Activated CD8-positive, alpha-beta T cell treated with anti-CD3 and anti-CD28 coated beads for 36 hours (primary cell): ENCODE measurements at regions not wholly inside any gene's neighbourhood (a gene's known extent, or its start where the extent isn't known, plus 50 kb on each side); places are given as distances from the start of the nearest gene placed in this dataset.
"Not testable (repeated sequence)": the region's sequence is repeated elsewhere in the genome, so short reads cannot be mapped to it uniquely, and the experiment has no call there.

Experiments used
- ATAC-seq: fragments of 200-7000 bp; cut with Tn5 transposase; one replicate; pipeline ENCODE4 v1.10.0; 2021; ENCODE audit warnings: mild to moderate bottlenecking, moderate library complexity
- CTCF ChIA-PET: fragments of 350-600 bp; sonication (Branson Sonifier 250); formaldehyde crosslinking; loops from one replicate; lab custom pipeline; 2021; ENCODE audit warnings: antibody characterized with exemption; lab: Charles Lee
- POLR2A ChIA-PET: fragments of 350-600 bp; sonication (Branson Sonifier 250); formaldehyde crosslinking; loops from one replicate; lab custom pipeline; 2021; ENCODE audit warnings: antibody characterized with exemption; lab: Charles Lee
- DNase-seq: peaks from one replicate; pipeline ENCODE4 v3.0.0-alpha.2; 2020
- H3K27ac Mint-ChIP-seq: one replicate; pipeline ENCODE4 v1.8.0; 2021; ENCODE audit warnings: mild to moderate bottlenecking, mixed read lengths
- H3K27me3 Mint-ChIP-seq: one replicate; pipeline ENCODE4 v1.8.0; 2021; ENCODE audit warnings: mixed read lengths
- H3K36me3 Mint-ChIP-seq: one replicate; pipeline ENCODE4 v1.8.0; 2021; ENCODE audit warnings: low read depth, mixed read lengths
- H3K4me1 Mint-ChIP-seq: one replicate; pipeline ENCODE4 v1.8.0; 2021; ENCODE audit warnings: low read depth, mixed read lengths
- H3K4me3 Mint-ChIP-seq: one replicate; pipeline ENCODE4 v1.8.0; 2021; ENCODE audit warnings: mild to moderate bottlenecking, moderate library complexity, mixed read lengths
- H3K9me3 Mint-ChIP-seq: one replicate; pipeline ENCODE4 v1.8.0; 2021; ENCODE audit warnings: mixed read lengths
- intact Hi-C: fragments of 100-400 bp; cut with micrococcal nuclease; formaldehyde crosslinking; loops from one replicate; pipeline ENCODE4 v1.10.0; 2022
- TF ChIP-seq, protein P1 (sequence below): fragments of 200-600 bp; IDR thresholded peaks from one replicate; pipeline ENCODE4 v1.8.0; 2022; ENCODE audit warnings: antibody characterized with exemption, mild to moderate bottlenecking

GRCh38 chr7:9919-10318 lies 182.5 kb upstream of the FAM20C start:
- H3K4me3 Mint-ChIP-seq, H3K9me3 Mint-ChIP-seq, ATAC-seq, CTCF ChIA-PET, H3K27ac Mint-ChIP-seq, DNase-seq, H3K36me3 Mint-ChIP-seq, intact Hi-C loops, H3K4me1 Mint-ChIP-seq, H3K27me3 Mint-ChIP-seq, POLR2A ChIA-PET: not testable (repeated sequence)

DNA sequence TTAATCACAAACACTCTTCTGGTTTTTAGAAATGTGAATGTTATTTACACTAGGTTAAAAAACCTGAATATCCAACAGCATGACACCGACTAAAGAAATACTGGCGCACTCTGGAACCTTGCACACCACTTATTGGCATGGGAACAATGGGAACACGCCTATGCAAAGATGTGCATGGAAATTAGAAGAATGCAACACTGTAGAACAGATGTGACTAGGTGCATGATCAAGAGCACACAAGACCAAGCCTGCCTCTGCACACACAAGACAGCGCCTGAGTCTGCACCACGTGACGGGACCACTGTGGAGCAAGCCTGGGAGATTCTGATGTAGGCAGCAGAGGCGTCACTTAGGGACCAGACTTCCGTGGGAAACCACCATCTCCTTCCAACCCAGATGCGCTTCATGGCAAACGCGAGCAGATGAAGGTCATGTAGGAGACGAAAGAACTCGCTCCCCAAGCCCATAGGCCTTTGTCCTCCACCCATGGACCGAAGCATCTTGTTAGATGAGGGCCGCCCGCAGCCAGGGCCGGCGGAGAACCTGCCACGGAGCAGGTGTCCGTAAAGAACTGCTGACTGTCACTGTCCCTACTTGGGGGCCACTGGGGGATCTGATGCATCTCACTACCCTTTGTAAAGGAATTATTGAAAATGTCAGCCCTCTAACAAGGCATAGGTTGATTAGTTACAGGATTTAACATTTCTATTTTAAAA lies 159.6 kb upstream of the FAM20C start:
- H3K36me3 Mint-ChIP-seq, H3K4me1 Mint-ChIP-seq, H3K9me3 Mint-ChIP-seq, CTCF ChIA-PET, H3K4me3 Mint-ChIP-seq, H3K27ac Mint-ChIP-seq, intact Hi-C loops, DNase-seq, POLR2A ChIA-PET, ATAC-seq, H3K27me3 Mint-ChIP-seq: not testable (repeated sequence)

- H3K4me1 Mint-ChIP-seq, intact Hi-C loops, H3K27ac Mint-ChIP-seq, H3K9me3 Mint-ChIP-seq, H3K36me3 Mint-ChIP-seq, ATAC-seq, CTCF ChIA-PET, DNase-seq, H3K4me3 Mint-ChIP-seq, POLR2A ChIA-PET, H3K27me3 Mint-ChIP-seq: not testable (repeated sequence)
Measured at GRCh38 chr7:35121-35541, 157.2 kb upstream of the FAM20C start.

GRCh38 chr7:36539-36938 lies 155.8 kb upstream of the FAM20C start:
- H3K27me3 Mint-ChIP-seq, H3K9me3 Mint-ChIP-seq, intact Hi-C loops, H3K27ac Mint-ChIP-seq, ATAC-seq, POLR2A ChIA-PET, CTCF ChIA-PET, H3K4me1 Mint-ChIP-seq, H3K4me3 Mint-ChIP-seq, H3K36me3 Mint-ChIP-seq, DNase-seq: not testable (repeated sequence)

DNA sequence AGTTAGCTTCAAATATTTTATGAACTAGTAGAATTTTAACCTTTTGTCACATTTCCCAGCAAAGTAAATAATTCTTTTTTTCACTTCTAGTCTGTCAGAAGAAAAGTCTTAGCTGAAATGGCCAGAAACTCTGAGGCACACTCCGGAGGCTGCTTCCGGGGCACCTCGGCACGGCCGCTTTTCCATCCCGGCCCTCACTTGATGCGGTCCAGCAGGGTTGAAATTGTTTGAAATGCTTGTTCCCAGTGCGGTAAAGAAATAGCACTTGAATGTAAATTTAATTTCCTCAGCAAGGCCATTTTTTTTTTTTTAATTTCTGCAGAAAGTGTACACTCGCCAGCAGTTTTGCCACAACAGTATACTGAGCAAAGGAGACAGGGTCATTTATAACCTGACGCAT lies 154.7 kb upstream of the FAM20C start:
- CTCF ChIA-PET, DNase-seq, H3K27ac Mint-ChIP-seq, H3K4me3 Mint-ChIP-seq, intact Hi-C loops, H3K4me1 Mint-ChIP-seq, H3K9me3 Mint-ChIP-seq, ATAC-seq, POLR2A ChIA-PET, H3K36me3 Mint-ChIP-seq, H3K27me3 Mint-ChIP-seq: not testable (repeated sequence)

GRCh38 chr7:38444-38843 lies 153.9 kb upstream of the FAM20C start:
- intact Hi-C loops, H3K4me3 Mint-ChIP-seq, H3K9me3 Mint-ChIP-seq, H3K36me3 Mint-ChIP-seq, CTCF ChIA-PET, ATAC-seq, H3K27ac Mint-ChIP-seq, DNase-seq, POLR2A ChIA-PET, H3K4me1 Mint-ChIP-seq: not testable (repeated sequence)
- H3K27me3 Mint-ChIP-seq, result peaks cover 14% of the 10 kb centered on the region

GRCh38 chr7:39984-40740 lies 152.2 kb upstream of the FAM20C start:
- H3K9me3 Mint-ChIP-seq, H3K27ac Mint-ChIP-seq, H3K36me3 Mint-ChIP-seq, intact Hi-C loops, H3K4me3 Mint-ChIP-seq, POLR2A ChIA-PET, DNase-seq, CTCF ChIA-PET, H3K4me1 Mint-ChIP-seq, ATAC-seq: not testable (repeated sequence)
- peaks cover 18% of the 10 kb centered on the region for H3K27me3 Mint-ChIP-seq

- POLR2A ChIA-PET, result no interaction called here
Measured at GRCh38 chr7:40799-41750, 151.3 kb upstream of the FAM20C start.

More at GRCh38 chr7:40799-41750, 151.3 kb upstream of the FAM20C start:
- ATAC-seq (no peak), DNase-seq (no peak)
- peaks cover 21% of the 10 kb centered on the region for H3K27me3 Mint-ChIP-seq
- no peak overlapping the region for H3K4me3 Mint-ChIP-seq
- CTCF ChIA-PET, result no interaction called here
- H3K36me3 Mint-ChIP-seq, result no peaks in the 10 kb centered on the region
- no peak overlapping the region for H3K27ac Mint-ChIP-seq
- intact Hi-C loops, result no loop called here
- TF ChIP-seq, protein P1, sequence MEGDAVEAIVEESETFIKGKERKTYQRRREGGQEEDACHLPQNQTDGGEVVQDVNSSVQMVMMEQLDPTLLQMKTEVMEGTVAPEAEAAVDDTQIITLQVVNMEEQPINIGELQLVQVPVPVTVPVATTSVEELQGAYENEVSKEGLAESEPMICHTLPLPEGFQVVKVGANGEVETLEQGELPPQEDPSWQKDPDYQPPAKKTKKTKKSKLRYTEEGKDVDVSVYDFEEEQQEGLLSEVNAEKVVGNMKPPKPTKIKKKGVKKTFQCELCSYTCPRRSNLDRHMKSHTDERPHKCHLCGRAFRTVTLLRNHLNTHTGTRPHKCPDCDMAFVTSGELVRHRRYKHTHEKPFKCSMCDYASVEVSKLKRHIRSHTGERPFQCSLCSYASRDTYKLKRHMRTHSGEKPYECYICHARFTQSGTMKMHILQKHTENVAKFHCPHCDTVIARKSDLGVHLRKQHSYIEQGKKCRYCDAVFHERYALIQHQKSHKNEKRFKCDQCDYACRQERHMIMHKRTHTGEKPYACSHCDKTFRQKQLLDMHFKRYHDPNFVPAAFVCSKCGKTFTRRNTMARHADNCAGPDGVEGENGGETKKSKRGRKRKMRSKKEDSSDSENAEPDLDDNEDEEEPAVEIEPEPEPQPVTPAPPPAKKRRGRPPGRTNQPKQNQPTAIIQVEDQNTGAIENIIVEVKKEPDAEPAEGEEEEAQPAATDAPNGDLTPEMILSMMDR, result no peak
- H3K9me3 Mint-ChIP-seq, result no peaks in the 10 kb centered on the region
- H3K4me1 Mint-ChIP-seq, result peaks cover 4% of the 10 kb centered on the region
